Upper lobe of left lung (tissue), 4 donors: ENCODE measurements at regions not wholly inside any gene's neighbourhood (a gene's known extent, or its start where the extent isn't known, plus 50 kb on each side); places are given as distances from the start of the nearest gene placed in this dataset.

Source experiments
- POLR2A ChIP-seq, 4 donors: fragments of 450-650 bp; IDR thresholded peaks; one replicate each; pipeline ENCODE4 v1.5.1; 2016 to 2017; ENCODE audit warnings: antibody characterized with exemption in 4 of 4, mild to moderate bottlenecking in 2 of 4
- POLR2AphosphoS5 ChIP-seq, 2 donors: sonication (generic); formaldehyde crosslinking; IDR thresholded peaks; one replicate each; pipeline ENCODE4 v1.5.1; 2017; ENCODE audit warnings: antibody characterized with exemption in 2 of 2
- TF ChIP-seq, protein P1 (sequence below), 6 experiments: fragments of 450-650 bp in 4 of 6; fragments of 200-600 bp in 2 of 6; sonication (generic) in 2 of 6; IDR thresholded peaks; one replicate each; pipeline ENCODE4 v1.5.1; 2016 to 2019; ENCODE audit warnings: antibody characterized with exemption in 6 of 6

DNA sequence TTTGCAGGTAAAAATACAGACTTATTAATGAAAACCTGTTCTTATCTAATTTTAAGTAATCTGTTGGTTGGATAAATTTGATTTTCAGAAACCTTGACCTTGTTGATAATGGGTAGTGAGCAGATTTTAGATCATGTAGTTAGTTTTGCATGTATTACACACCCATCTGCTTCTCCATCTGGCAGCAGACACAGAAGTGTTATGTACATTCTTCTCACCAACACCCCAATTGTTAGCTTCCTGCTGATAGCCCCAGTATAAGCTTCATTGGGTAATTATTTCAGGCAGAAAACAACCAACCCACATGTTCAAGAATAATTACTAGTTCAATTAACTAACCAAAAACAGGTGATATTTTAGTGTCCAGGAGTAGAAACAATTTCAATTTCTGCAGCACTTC is 1740.5 kb upstream of the AGA start:
- TF ChIP-seq POLR2AphosphoS5 (IDR thresholded peaks at IDR 0.05) (no peak), POLR2A (IDR thresholded peaks at IDR 0.05) (no peak)
- TF ChIP-seq, protein P1, sequence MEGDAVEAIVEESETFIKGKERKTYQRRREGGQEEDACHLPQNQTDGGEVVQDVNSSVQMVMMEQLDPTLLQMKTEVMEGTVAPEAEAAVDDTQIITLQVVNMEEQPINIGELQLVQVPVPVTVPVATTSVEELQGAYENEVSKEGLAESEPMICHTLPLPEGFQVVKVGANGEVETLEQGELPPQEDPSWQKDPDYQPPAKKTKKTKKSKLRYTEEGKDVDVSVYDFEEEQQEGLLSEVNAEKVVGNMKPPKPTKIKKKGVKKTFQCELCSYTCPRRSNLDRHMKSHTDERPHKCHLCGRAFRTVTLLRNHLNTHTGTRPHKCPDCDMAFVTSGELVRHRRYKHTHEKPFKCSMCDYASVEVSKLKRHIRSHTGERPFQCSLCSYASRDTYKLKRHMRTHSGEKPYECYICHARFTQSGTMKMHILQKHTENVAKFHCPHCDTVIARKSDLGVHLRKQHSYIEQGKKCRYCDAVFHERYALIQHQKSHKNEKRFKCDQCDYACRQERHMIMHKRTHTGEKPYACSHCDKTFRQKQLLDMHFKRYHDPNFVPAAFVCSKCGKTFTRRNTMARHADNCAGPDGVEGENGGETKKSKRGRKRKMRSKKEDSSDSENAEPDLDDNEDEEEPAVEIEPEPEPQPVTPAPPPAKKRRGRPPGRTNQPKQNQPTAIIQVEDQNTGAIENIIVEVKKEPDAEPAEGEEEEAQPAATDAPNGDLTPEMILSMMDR (IDR thresholded peaks at IDR 0.05) = no peak
